GM23248 (cell line): ENCODE measurements at regions not wholly inside any gene's neighbourhood (a gene's known extent, or its start where the extent isn't known, plus 50 kb on each side); places are given as distances from the start of the nearest gene placed in this dataset.

ENCODE experiments used
- EZH2 ChIP-seq: fragments of 200-600 bp; sonication (generic); IDR thresholded peaks from 2 replicates; pipeline ENCODE4 v1.6.1; 2018; ENCODE audit warnings: antibody characterized with exemption, mild to moderate bottlenecking; ENCODE audit not compliant: insufficient read depth, poor library complexity, severe bottlenecking
- EZH2phosphoT487 ChIP-seq: fragments of 200-600 bp; sonication (generic); IDR thresholded peaks from 2 replicates; pipeline ENCODE4 v1.6.1; 2018; ENCODE audit warnings: antibody characterized with exemption, moderate library complexity, mild to moderate bottlenecking, low read depth; ENCODE audit not compliant: insufficient read depth

DNA sequence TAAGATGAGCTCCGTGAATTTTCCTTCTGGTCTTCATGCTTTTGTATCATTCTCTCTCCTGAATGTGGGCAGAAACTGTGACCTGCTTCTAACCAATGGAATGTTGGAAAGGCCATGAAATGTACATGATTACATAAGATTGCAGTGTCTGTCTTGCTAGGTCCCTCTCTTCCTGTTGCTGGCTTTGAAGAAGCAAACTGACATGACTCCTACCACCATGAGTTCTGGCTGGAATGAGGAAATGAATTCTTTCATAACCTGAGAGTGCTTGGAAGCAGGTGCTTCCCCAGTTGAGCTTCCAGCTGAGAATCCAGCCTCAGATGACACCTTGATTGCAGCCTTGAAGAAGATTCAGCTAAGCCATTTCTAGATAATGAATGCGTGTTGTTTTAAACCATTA lies 275.0 kb upstream of the MIR17HG start:
- no peak for TF ChIP-seq EZH2
- TF ChIP-seq EZH2phosphoT487, result no peak
